ENCODE measurements at regions not wholly inside any gene's neighbourhood (a gene's known extent, or its start where the extent isn't known, plus 50 kb on each side); places are given as distances from the start of the nearest gene placed in this dataset.
"Not testable (repeated sequence)": the region's sequence is repeated elsewhere in the genome, so short reads cannot be mapped to it uniquely, and the experiment has no call there.

DNA sequence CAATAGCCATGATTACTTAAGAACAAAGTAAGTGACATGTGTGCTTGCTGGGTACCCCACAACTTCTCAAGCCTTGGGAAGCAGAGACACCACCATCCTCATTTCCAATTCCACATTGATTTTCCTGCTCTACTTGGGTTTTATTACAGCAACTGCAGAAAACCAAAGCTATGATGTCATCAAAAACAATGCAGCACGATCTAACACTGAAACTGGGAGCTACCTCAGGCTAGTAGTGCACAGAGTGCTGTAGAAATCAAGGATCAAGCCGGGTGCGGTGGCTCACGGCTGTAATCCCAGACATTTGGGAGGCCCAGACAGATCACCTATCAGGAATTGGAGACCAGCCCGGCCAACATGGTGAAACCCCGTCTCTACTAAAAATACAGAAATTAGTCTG, 174.4 kb upstream of the MSX2 start:
- DNase-seq (ENCODE audit: low read depth, low spot score): no peak

- no peak for DNase-seq (ENCODE audit: low read depth, low spot score)
Observed at GRCh38 chr5:174552428-174552827, 172.0 kb upstream of the MSX2 start.

- DNase-seq (ENCODE audit: low read depth, low spot score): no peak
Observed at GRCh38 chr5:174553556-174553955, 170.8 kb upstream of the MSX2 start.

DNA sequence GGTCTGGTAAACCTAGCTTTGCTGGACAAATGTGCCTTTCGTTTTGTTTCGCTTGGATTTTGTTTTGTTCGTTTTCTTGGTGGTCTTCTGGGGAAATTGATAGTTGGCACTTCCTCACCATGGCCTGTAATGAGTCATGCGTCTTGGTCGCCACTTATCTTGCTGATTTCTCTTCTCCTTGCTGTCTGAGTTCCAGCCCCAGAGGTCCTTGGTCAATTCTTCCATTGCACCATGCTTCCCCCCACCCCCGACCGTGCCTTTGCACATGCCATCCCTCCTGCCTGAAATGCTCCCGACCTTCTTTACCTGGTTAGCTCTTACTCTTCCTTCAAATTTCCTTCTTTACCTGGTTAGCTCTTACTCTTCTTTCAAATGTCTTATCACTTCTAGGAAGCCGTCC, 168.7 kb upstream of the MSX2 start:
- DNase-seq (ENCODE audit: low read depth, low spot score): no peak

- no peak for DNase-seq (ENCODE audit: low read depth, low spot score)
Observed at GRCh38 chr5:174556756-174557155, 167.6 kb upstream of the MSX2 start.

- no peak for DNase-seq (ENCODE audit: low read depth, low spot score)
Observed at GRCh38 chr5:174558190-174558589, 166.2 kb upstream of the MSX2 start.

DNA sequence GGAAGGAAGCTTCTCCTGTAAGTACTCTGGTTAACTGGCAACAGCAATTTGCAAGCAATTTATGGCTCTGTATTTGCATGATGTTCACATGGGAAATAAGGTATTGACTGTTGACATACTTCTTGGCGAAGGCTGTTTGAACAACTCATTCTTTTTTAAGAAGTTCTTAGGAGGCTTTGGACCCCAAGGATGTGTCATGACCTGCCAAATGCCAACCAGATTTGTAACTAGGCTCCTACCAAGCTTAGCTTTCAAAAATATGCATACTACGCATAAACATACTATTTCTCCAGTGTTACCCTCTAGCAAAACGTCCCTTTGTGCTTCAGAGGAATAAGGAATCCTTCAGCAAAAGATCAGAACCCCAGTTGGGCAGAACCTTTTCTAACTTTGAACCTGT, 165.2 kb upstream of the MSX2 start:
- DNase-seq (ENCODE audit: low read depth, low spot score): peak; percentile 85

DNA sequence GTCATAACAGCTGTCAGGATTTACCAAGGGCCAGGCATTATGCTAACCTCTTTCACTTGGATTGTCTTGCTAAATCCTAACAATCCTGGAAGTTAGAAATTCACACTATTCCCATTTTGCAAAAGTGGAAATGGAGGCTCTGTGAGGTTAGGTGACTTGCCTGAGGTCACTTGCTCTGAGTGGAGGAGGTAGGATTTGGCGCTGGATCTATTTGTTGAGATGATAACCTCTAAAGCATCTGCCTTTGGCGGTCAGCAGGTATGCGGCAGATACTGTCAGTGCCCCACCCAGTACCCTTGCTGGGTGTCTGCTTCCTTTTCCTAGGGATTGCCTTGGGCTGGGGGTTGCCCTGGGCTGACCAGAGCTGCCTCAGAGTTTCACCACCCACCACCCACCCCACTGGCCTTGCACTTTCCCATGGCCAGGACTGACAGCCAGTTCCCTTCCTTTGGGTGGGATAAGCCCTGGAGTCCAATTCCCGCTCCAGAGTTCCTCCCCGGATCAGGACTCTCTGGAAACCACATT, 164.8 kb upstream of the MSX2 start:
- DNase-seq (ENCODE audit: low read depth, low spot score): no peak

DNA sequence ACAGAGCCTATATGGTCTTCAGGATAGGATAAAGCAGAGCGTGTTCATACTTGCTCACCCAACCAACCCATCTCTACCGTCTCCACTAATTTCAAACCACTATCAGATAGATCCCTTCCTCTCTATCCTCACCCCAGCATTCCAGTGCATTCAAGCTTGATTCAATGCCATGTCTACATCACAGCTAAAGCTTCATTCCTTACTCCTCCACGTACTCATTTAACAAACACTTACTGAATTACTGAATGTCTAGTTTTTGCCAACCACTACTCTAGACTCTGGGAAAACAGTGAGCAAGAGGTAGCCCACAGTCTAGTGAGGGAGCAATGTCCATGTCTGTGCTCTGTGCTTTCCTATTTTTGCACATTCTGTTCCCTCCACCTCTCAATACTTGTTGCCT, 163.5 kb upstream of the MSX2 start:
- DNase-seq (ENCODE audit: low read depth, low spot score): no peak

- not testable (repeated sequence) for DNase-seq (ENCODE audit: low read depth, low spot score)
Observed at GRCh38 chr5:174563040-174563439, 161.3 kb upstream of the MSX2 start.

- no peak for DNase-seq (ENCODE audit: low read depth, low spot score)
Observed at GRCh38 chr5:174563899-174564298, 160.5 kb upstream of the MSX2 start.

DNA sequence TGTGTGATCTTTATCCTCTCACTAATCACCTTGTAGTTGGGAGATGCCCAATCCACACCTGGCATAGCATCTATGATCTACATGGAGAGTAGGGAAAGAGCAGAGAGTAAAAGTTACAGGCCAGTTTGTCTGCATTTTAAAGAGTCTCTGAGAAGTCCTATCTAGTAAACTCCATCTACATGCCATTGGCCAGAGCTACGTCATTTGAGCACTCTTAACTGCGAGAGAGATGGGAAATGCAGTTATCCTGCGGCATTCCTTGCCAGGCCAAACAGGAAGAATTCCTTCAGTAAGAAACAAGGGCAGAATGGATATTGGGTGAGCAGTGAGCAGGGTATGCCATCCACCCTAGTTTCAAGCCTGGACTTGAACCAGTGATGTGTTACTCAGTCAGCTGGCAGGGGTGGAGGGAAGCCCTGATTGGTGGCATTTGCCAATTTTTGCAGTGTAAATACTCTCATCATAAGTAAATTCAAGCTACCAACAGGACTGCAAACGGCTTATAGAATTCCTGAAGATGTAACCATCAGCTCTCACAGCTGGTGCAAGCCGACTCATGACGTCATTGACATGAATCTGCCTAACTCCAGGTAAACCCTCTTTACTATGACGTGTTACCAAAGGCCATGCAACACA, 156.8 kb upstream of the MSX2 start:
- no peak for DNase-seq (ENCODE audit: low read depth, low spot score)

DNA sequence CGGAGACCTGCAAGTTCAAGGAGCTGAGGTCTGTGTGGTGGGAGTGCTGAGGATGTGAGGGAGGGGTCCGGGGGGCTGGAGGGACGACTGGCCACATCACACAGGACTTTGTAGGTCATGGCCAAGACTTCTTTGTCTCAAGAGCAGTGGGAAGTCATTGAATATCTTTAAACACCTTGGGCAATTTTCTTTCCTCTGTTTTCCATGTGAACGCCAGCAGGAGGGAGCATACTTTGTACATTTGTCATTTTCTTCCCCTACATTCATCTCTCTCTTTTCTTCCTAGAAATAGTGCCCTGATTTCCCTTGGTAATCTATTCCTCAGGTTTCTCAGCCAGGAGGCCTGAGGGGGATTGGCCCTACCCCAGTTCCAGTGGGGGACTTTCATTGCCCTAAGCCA, 153.7 kb upstream of the MSX2 start:
- DNase-seq (ENCODE audit: low read depth, low spot score): no peak

- peak; percentile 97 for DNase-seq (ENCODE audit: low read depth, low spot score)
Observed at GRCh38 chr5:174571662-174572397, 152.6 kb upstream of the MSX2 start.

- DNase-seq (ENCODE audit: low read depth, low spot score): no peak
Observed at GRCh38 chr5:174572591-174572990, 151.8 kb upstream of the MSX2 start.

GRCh38 chr5:174573221-174573994, 151.0 kb upstream of the MSX2 start:
- DNase-seq (ENCODE audit: low read depth, low spot score): no peak

GRCh38 chr5:174575043-174575442, 149.3 kb upstream of the MSX2 start:
- no peak for DNase-seq (ENCODE audit: low read depth, low spot score)

GRCh38 chr5:174576042-174576441, 148.3 kb upstream of the MSX2 start:
- DNase-seq (ENCODE audit: low read depth, low spot score): no peak

DNA sequence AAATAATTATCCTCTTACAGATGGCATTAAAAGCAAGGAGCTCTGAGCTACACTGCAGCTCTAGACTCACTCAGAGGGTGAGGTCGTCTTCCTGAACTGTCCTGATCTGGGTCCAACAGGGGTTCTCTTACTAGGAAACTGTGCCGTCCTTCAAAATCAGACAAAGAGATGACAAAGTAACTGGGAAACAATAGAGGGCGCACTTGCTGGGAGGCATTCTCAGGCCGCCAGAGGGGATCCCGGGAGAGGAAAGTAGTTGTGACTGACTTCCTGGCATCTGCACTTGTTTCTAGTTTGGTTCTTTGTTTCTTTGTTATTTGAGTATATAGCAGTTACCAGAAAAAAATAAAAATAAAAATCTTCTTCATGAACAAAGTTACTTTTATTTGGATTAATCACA, 142.9 kb upstream of the MSX2 start:
- no peak for DNase-seq (ENCODE audit: low read depth, low spot score)

DNA sequence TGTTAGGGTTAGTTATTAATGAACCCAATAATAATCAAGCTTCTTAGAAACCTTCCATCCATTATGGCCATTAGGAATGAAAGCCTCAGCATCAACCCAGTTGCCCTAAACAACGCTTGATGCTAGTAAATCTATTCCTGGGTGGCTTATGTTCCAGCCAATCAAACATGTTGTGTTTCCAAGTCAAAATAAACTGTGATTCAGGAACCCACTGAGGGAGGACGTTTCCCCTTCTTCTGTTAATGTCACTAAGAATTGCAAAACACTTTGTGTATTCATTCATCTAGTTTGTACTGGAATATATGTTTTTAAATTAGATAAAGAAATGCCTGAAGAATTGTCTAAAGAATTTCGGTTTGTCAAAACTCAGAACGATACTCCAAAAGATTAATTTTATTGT, 142.5 kb upstream of the MSX2 start:
- no peak for DNase-seq (ENCODE audit: low read depth, low spot score)

- DNase-seq (ENCODE audit: low read depth, low spot score): no peak
Observed at GRCh38 chr5:174583071-174583470, 141.3 kb upstream of the MSX2 start.

DNA sequence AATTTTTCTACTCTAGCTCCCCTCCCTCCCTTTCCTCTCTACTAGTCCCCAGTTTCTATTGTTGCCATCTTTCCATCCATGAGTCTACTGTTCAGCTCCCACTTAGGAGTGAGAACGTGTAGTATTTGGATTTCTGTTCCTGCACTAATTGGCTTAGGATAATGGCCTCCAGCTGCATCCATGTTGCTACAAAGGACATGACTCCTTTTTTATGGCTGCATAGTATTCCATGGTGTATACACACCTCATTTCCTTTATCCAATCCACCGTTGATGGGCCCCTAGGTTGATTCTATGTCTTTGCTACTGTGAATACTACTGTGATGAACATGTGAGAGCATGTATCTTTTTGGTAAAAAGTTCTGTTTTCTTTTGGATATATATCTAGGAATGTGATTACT, 138.9 kb upstream of the MSX2 start:
- no peak for DNase-seq (ENCODE audit: low read depth, low spot score)

- DNase-seq (ENCODE audit: low read depth, low spot score): not testable (repeated sequence)
Observed at GRCh38 chr5:174586163-174586562, 138.2 kb upstream of the MSX2 start.
